ENCODE measurements at regions not wholly inside any gene's neighbourhood (a gene's known extent, or its start where the extent isn't known, plus 50 kb on each side); places are given as distances from the start of the nearest gene placed in this dataset.

GRCh38 chr7:33805630-33806233 is 99.6 kb upstream of the BMPER start:
- no peaks in the 10 kb centered on the region for H3K4me1 ChIP-seq (ENCODE audit: control insufficient read depth in 2 of 2, insufficient read depth in 2 of 2, low read length in 2 of 2)
- no peaks in the 10 kb centered on the region for H3K9me3 ChIP-seq (ENCODE audit: control insufficient read depth in 2 of 2, low read length in 2 of 2)
- no peak overlapping the region for H3K4me3 ChIP-seq (ENCODE audit: low read length in 2 of 2)
- no peaks in the 10 kb centered on the region for H3K27me3 ChIP-seq (ENCODE audit: control insufficient read depth in 2 of 2, insufficient read depth in 2 of 2, low read length in 2 of 2)
- no peak overlapping the region for H3K27ac ChIP-seq (ENCODE audit: low read depth in 2 of 2, low read length in 2 of 2)
- H3K36me3 ChIP-seq (ENCODE audit: control insufficient read depth in 2 of 2, insufficient read depth in 2 of 2, low read length in 2 of 2) = no peaks in the 10 kb centered on the region
- no peak overlapping the region for H3K9ac ChIP-seq (ENCODE audit: low read depth in 1 of 2, low read length in 2 of 2)

- Histone ChIP-seq H3K4me3 (ENCODE audit: low read length in 2 of 2) (no peak overlapping the region), H3K27me3 (ENCODE audit: control insufficient read depth in 2 of 2, insufficient read depth in 2 of 2, low read length in 2 of 2) (no peaks in the 10 kb centered on the region), H3K27ac (ENCODE audit: low read depth in 2 of 2, low read length in 2 of 2) (no peak overlapping the region), H3K9me3 (ENCODE audit: control insufficient read depth in 2 of 2, low read length in 2 of 2) (no peaks in the 10 kb centered on the region), H3K4me1 (ENCODE audit: control insufficient read depth in 2 of 2, insufficient read depth in 2 of 2, low read length in 2 of 2) (no peaks in the 10 kb centered on the region), H3K36me3 (ENCODE audit: control insufficient read depth in 2 of 2, insufficient read depth in 2 of 2, low read length in 2 of 2) (no peaks in the 10 kb centered on the region), H3K9ac (ENCODE audit: low read depth in 1 of 2, low read length in 2 of 2) (no peak overlapping the region)
Measured at GRCh38 chr7:33806298-33807154, 98.8 kb upstream of the BMPER start.

DNA sequence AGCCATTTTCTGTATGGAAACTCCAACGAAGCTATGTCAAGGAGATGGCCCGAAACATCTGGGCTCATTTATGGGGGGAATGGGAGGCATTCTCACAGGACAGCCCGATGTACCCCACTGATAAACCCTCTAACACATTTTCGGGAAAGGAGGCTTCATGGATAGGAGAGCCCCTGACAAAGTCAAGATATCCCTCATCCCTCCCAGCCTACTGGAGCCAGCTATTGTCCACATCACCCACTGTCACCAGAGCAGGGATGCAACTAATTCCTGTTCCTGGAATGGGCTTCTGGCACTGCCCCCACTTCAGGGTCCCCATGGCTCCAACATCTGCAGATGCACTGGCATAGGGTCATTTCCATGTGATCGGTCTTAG is 98.2 kb upstream of the BMPER start:
- Histone ChIP-seq H3K36me3 (ENCODE audit: control insufficient read depth in 2 of 2, insufficient read depth in 2 of 2, low read length in 2 of 2) (no peaks in the 10 kb centered on the region), H3K27ac (ENCODE audit: low read depth in 2 of 2, low read length in 2 of 2) (no peak overlapping the region), H3K4me1 (ENCODE audit: control insufficient read depth in 2 of 2, insufficient read depth in 2 of 2, low read length in 2 of 2) (no peaks in the 10 kb centered on the region), H3K4me3 (ENCODE audit: low read length in 2 of 2) (no peak overlapping the region), H3K9me3 (ENCODE audit: control insufficient read depth in 2 of 2, low read length in 2 of 2) (no peaks in the 10 kb centered on the region), H3K27me3 (ENCODE audit: control insufficient read depth in 2 of 2, insufficient read depth in 2 of 2, low read length in 2 of 2) (no peaks in the 10 kb centered on the region), H3K9ac (ENCODE audit: low read depth in 1 of 2, low read length in 2 of 2) (no peak overlapping the region)

- Histone ChIP-seq H3K9ac (ENCODE audit: low read depth in 1 of 2, low read length in 2 of 2) (no peak overlapping the region), H3K4me1 (ENCODE audit: control insufficient read depth in 2 of 2, insufficient read depth in 2 of 2, low read length in 2 of 2) (no peaks in the 10 kb centered on the region), H3K36me3 (ENCODE audit: control insufficient read depth in 2 of 2, insufficient read depth in 2 of 2, low read length in 2 of 2) (no peaks in the 10 kb centered on the region), H3K27me3 (ENCODE audit: control insufficient read depth in 2 of 2, insufficient read depth in 2 of 2, low read length in 2 of 2) (no peaks in the 10 kb centered on the region), H3K4me3 (ENCODE audit: low read length in 2 of 2) (no peak overlapping the region), H3K9me3 (ENCODE audit: control insufficient read depth in 2 of 2, low read length in 2 of 2) (no peaks in the 10 kb centered on the region), H3K27ac (ENCODE audit: low read depth in 2 of 2, low read length in 2 of 2) (no peak overlapping the region)
Measured at GRCh38 chr7:33807779-33808482, 97.4 kb upstream of the BMPER start.

DNA sequence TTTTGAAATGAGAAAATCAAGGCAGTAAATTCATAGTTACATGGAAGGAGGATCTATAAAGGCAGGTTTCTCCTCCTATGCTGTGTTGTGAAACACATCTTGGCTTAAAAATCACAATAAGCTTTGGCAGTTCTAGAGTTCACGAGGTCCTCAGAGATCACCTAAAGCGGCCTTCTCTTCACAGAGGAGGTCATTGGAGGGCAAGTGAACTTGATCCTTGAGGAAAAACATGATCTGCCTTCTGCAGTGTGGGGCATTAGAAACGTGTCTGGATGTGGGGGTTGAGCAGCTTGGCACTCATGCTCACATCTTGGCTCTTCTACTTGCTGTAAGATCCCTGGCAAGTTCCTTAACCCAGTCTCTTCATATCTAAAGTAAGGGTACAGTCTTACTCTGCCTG is 96.1 kb upstream of the BMPER start:
- no peak overlapping the region for H3K9ac ChIP-seq (ENCODE audit: low read depth in 1 of 2, low read length in 2 of 2)
- no peaks in the 10 kb centered on the region for H3K9me3 ChIP-seq (ENCODE audit: control insufficient read depth in 2 of 2, low read length in 2 of 2)
- H3K4me1 ChIP-seq (ENCODE audit: control insufficient read depth in 2 of 2, insufficient read depth in 2 of 2, low read length in 2 of 2) = no peaks in the 10 kb centered on the region
- H3K27me3 ChIP-seq (ENCODE audit: control insufficient read depth in 2 of 2, insufficient read depth in 2 of 2, low read length in 2 of 2) = no peaks in the 10 kb centered on the region
- H3K36me3 ChIP-seq (ENCODE audit: control insufficient read depth in 2 of 2, insufficient read depth in 2 of 2, low read length in 2 of 2) = no peaks in the 10 kb centered on the region
- H3K4me3 ChIP-seq (ENCODE audit: low read length in 2 of 2) = no peak overlapping the region
- no peak overlapping the region for H3K27ac ChIP-seq (ENCODE audit: low read depth in 2 of 2, low read length in 2 of 2)

GRCh38 chr7:33810356-33810755 is 95.0 kb upstream of the BMPER start:
- no peaks in the 10 kb centered on the region for H3K36me3 ChIP-seq (ENCODE audit: control insufficient read depth in 2 of 2, insufficient read depth in 2 of 2, low read length in 2 of 2)
- H3K4me3 ChIP-seq (ENCODE audit: low read length in 2 of 2) = no peak overlapping the region
- no peaks in the 10 kb centered on the region for H3K27me3 ChIP-seq (ENCODE audit: control insufficient read depth in 2 of 2, insufficient read depth in 2 of 2, low read length in 2 of 2)
- H3K9me3 ChIP-seq (ENCODE audit: control insufficient read depth in 2 of 2, low read length in 2 of 2) = no peaks in the 10 kb centered on the region
- no peaks in the 10 kb centered on the region for H3K4me1 ChIP-seq (ENCODE audit: control insufficient read depth in 2 of 2, insufficient read depth in 2 of 2, low read length in 2 of 2)
- H3K27ac ChIP-seq (ENCODE audit: low read depth in 2 of 2, low read length in 2 of 2) = no peak overlapping the region
- H3K9ac ChIP-seq (ENCODE audit: low read depth in 1 of 2, low read length in 2 of 2) = no peak overlapping the region

- Histone ChIP-seq H3K9me3 (ENCODE audit: control insufficient read depth in 2 of 2, low read length in 2 of 2) (no peaks in the 10 kb centered on the region), H3K27me3 (ENCODE audit: control insufficient read depth in 2 of 2, insufficient read depth in 2 of 2, low read length in 2 of 2) (no peaks in the 10 kb centered on the region), H3K9ac (ENCODE audit: low read depth in 1 of 2, low read length in 2 of 2) (no peak overlapping the region), H3K4me1 (ENCODE audit: control insufficient read depth in 2 of 2, insufficient read depth in 2 of 2, low read length in 2 of 2) (no peaks in the 10 kb centered on the region), H3K36me3 (ENCODE audit: control insufficient read depth in 2 of 2, insufficient read depth in 2 of 2, low read length in 2 of 2) (no peaks in the 10 kb centered on the region), H3K4me3 (ENCODE audit: low read length in 2 of 2) (no peak overlapping the region), H3K27ac (ENCODE audit: low read depth in 2 of 2, low read length in 2 of 2) (no peak overlapping the region)
Measured at GRCh38 chr7:33813331-33813730, 92.0 kb upstream of the BMPER start.

GRCh38 chr7:33814400-33814799 is 90.9 kb upstream of the BMPER start:
- Histone ChIP-seq H3K4me3 (ENCODE audit: low read length in 2 of 2) (no peak overlapping the region), H3K27me3 (ENCODE audit: control insufficient read depth in 2 of 2, insufficient read depth in 2 of 2, low read length in 2 of 2) (no peaks in the 10 kb centered on the region), H3K36me3 (ENCODE audit: control insufficient read depth in 2 of 2, insufficient read depth in 2 of 2, low read length in 2 of 2) (no peaks in the 10 kb centered on the region), H3K27ac (ENCODE audit: low read depth in 2 of 2, low read length in 2 of 2) (no peak overlapping the region), H3K9me3 (ENCODE audit: control insufficient read depth in 2 of 2, low read length in 2 of 2) (no peaks in the 10 kb centered on the region), H3K4me1 (ENCODE audit: control insufficient read depth in 2 of 2, insufficient read depth in 2 of 2, low read length in 2 of 2) (no peaks in the 10 kb centered on the region), H3K9ac (ENCODE audit: low read depth in 1 of 2, low read length in 2 of 2) (no peak overlapping the region)

DNA sequence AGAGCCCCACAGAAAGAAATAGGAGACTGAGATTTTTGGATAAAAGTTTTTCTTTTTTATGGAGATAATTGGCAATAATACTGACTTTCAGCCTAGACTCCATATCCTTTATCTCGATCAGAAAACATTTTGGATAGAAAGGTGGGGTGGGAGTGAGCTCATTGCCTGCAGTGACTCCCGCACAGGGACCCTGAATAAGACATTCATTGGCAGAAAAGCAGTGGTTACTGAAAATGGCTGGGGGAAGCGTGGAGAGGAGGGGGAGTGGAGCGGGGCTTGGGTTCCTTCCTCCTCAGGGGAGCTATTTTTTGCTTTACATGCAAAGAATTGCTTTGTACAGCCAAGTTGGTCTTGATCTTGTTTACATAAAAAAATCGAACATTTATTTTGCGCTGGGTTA is 90.4 kb upstream of the BMPER start:
- Histone ChIP-seq H3K36me3 (ENCODE audit: control insufficient read depth in 2 of 2, insufficient read depth in 2 of 2, low read length in 2 of 2) (no peaks in the 10 kb centered on the region), H3K4me1 (ENCODE audit: control insufficient read depth in 2 of 2, insufficient read depth in 2 of 2, low read length in 2 of 2) (no peaks in the 10 kb centered on the region), H3K4me3 (ENCODE audit: low read length in 2 of 2) (no peak overlapping the region), H3K9ac (ENCODE audit: low read depth in 1 of 2, low read length in 2 of 2) (no peak overlapping the region), H3K27me3 (ENCODE audit: control insufficient read depth in 2 of 2, insufficient read depth in 2 of 2, low read length in 2 of 2) (no peaks in the 10 kb centered on the region), H3K9me3 (ENCODE audit: control insufficient read depth in 2 of 2, low read length in 2 of 2) (no peaks in the 10 kb centered on the region), H3K27ac (ENCODE audit: low read depth in 2 of 2, low read length in 2 of 2) (no peak overlapping the region)

- Histone ChIP-seq H3K9me3 (ENCODE audit: control insufficient read depth in 2 of 2, low read length in 2 of 2) (no peaks in the 10 kb centered on the region), H3K27ac (ENCODE audit: low read depth in 2 of 2, low read length in 2 of 2) (no peak overlapping the region), H3K4me3 (ENCODE audit: low read length in 2 of 2) (no peak overlapping the region), H3K9ac (ENCODE audit: low read depth in 1 of 2, low read length in 2 of 2) (no peak overlapping the region), H3K4me1 (ENCODE audit: control insufficient read depth in 2 of 2, insufficient read depth in 2 of 2, low read length in 2 of 2) (no peaks in the 10 kb centered on the region), H3K36me3 (ENCODE audit: control insufficient read depth in 2 of 2, insufficient read depth in 2 of 2, low read length in 2 of 2) (no peaks in the 10 kb centered on the region), H3K27me3 (ENCODE audit: control insufficient read depth in 2 of 2, insufficient read depth in 2 of 2, low read length in 2 of 2) (no peaks in the 10 kb centered on the region)
Measured at GRCh38 chr7:33815336-33815735, 90.0 kb upstream of the BMPER start.
